ENCODE measurements at regions not wholly inside any gene's neighbourhood (a gene's known extent, or its start where the extent isn't known, plus 50 kb on each side); places are given as distances from the start of the nearest gene placed in this dataset.
"Not testable (repeated sequence)": the region's sequence is repeated elsewhere in the genome, so short reads cannot be mapped to it uniquely, and the experiment has no call there.

DNA sequence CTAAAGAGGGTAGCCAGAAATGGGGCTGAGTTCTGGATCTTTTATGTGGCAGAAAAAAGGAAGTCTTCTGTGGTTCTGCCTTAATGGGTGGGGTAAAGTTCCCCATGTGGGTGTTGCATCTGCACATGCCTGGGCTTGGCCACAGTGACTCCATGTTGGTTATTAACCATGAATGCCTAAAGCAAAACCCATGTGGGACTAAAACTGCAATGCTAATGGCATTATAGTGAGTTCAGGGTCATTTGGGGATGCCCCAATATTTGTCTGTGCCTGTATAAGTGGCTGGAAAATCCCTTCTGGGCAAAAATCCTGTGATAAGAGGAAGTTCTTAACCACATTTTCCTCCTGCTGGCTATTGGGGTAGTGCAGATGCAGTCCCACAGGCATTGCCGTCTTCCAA lies 857.4 kb downstream of the FAT4 start:
- no peak for DNase-seq

DNA sequence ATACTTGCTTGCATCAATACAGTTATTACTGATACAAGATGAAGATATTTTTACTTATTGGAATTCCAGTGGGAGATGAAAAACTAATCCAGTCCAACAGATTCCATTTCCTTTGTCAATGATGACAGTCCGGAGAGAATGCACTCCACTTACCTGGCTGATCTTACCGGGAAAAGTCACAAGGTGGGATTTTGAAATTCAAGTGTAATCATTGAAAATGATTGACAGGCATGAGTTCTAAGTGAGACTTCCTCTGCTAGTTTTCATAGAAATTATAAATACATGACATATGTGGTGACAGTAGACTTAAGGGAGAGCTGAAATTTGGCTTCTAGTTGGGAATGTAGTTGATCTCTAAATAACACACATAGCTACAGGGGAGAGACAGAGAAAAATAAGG lies 859.9 kb downstream of the FAT4 start:
- DNase-seq = no peak

DNA sequence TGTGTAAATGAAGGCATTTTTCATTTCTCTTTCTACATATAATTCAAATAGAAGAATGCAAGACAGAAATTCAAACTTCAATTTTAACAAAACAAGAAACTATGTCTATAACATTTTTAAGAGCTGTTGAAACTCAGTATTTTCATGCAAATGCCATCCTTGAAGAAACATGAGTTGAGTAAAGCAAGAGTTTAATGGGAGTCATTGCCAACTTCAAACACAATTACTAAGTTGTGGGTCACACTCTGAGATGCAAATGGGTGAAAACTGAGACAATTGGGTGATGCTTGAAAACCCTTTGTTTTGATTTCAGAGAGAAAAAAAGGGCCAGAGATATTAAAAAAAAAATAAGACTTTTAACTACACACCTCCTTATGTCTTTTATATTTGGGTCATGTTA lies 865.9 kb downstream of the FAT4 start:
- no peak for DNase-seq

- DNase-seq = no peak
Measured at GRCh38 chr4:126182336-126182735, 867.6 kb downstream of the FAT4 start.

- no peak for DNase-seq
Measured at GRCh38 chr4:126182786-126183185, 868.0 kb downstream of the FAT4 start.

- no peak for DNase-seq
Measured at GRCh38 chr4:126183206-126183605, 868.5 kb downstream of the FAT4 start.

DNA sequence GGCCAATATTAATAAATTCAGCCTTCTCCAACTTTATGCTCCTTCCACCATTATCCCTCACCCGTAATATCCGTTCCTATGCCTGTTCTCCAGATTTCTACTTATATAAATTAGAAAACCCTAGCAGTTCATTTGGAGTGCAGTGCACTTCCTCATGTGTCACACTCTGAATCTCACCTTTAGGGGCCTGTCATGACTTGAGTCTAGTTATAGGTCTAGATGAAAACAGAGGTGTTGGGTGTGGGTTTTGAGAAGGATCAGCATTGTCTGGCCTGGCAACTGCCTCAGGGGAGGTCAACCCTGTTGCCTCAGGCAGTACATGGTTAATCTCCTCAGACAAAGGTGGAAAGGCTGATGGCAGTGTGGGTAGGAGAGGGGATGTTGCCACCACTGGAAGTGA lies 876.8 kb downstream of the FAT4 start:
- DNase-seq = no peak

- DNase-seq = no peak
Measured at GRCh38 chr4:126192506-126192905, 877.8 kb downstream of the FAT4 start.

GRCh38 chr4:126201251-126202138 lies 886.7 kb downstream of the FAT4 start:
- not testable (repeated sequence) for DNase-seq

DNA sequence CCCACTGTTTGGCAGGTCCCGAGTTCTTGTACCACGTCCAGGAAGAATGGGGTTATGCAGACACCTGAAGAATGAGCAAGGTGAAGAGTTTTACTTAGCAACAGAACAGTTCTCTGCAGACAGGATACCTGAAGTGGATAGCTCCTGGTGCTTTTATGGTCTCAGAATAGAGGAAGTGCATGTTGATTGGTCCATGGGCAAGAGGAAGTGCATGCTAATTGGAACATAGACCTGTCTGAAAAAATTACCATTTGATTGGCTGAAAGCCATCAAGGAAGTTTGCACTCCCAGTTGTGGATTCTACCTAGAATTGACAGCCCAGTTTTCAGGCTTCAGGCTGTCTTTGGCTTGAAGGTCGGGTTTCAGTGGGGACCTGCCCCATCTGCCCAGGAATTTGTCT lies 887.5 kb downstream of the FAT4 start:
- DNase-seq = no peak

- DNase-seq = no peak
Measured at GRCh38 chr4:126207910-126208309, 893.2 kb downstream of the FAT4 start.

DNA sequence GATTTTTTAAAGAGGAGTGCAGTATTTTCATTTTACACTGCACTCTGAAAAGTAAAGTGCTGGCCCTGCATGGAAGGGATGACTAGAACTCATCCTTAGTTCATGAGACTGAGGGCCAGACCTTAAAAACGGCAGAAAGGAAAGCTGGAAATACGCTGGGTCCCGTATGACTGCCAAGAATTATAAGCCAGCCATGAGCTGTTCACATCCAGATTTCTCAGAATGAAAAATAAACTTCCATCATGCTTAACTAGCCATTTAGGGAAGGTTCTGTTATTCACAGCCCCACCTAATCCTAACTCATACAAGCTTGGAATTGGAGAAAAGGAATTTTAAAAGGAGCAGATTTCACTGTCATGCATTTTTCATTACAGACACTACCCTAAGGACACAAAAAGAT lies 894.4 kb downstream of the FAT4 start:
- no peak for DNase-seq

- no peak for DNase-seq
Measured at GRCh38 chr4:126213996-126214395, 899.2 kb downstream of the FAT4 start.

DNA sequence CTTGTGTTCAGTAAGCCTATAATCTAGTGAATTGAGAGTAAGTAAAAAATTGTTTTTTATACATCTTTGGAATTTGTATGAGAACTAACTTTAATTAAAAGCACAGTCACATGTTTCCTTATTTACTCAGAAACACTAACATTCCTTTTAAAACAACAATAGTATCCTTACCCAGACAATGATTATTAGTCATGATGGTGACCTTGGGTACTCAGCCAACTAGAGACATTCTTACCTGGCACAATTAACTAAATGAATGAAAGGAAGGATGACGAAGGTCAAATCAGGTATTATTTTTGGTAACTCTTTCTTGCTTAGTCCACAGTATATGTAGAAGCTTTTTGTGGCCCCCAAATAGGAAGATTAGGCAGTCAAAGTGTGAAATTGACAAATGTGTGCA lies 901.0 kb downstream of the FAT4 start:
- DNase-seq = no peak

- DNase-seq = no peak
Measured at GRCh38 chr4:126216611-126217010, 901.9 kb downstream of the FAT4 start.

DNA sequence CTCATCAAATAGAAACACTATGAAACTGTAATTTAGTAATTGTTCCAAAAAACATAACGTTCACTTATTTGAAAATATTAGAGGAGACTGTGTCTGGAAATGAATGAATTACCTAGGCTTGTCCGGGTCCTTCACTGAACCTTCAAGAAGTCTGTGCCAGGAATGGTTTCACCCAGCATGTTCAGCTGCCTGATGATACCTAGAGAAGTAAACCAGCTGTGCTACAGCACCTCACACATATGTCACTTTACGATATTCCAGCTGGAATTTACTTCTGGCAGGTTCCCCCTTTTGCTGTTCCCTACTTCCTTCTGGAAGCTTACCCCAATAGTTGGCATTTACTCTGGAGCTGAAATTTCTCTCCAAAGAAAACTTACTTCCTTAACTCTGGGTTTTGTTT lies 906.5 kb downstream of the FAT4 start:
- DNase-seq = no peak

- no peak for DNase-seq
Measured at GRCh38 chr4:126221717-126222340, 907.1 kb downstream of the FAT4 start.

GRCh38 chr4:126223784-126224407 lies 909.1 kb downstream of the FAT4 start:
- DNase-seq = peak; percentile 28

- no peak for DNase-seq
Measured at GRCh38 chr4:126227428-126227827, 912.7 kb downstream of the FAT4 start.

DNA sequence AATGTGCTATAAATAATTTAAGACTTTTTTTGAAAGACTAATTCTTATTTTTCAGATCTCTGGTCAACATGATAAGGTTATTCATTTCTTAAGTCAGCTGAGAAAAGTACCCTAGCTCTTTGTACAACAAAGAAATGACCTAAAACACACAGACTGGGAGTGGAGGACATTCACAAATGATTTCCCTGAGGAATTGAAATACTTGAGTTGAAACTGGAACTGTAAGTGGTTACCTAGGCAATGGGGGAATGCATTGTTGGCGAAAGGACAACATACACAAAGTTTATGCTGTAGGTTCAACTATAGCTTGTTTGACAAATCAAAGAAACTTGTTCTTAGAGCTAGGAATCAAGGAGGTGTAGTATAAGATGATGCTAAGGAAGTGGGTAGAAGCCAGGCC lies 915.5 kb downstream of the FAT4 start:
- DNase-seq = peak; percentile 7

DNA sequence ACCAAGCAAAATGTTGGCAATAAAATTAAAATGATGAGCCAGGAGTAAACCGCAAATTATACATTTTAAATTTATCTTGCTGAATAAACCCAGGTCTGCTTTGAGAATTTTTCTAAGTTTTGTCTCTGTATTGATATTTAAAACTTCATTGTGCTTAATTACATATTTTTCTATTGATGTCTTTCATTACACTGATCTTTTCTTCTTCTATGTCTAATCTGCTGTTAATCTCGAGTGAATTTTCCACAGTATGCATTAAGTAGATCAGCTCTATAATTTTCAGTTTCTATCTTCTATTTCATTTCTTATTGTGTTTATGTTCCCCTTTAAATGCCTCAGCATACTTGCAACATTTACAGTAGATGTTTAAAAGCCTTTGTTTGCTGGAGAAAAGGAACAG lies 918.7 kb downstream of the FAT4 start:
- no peak for DNase-seq

DNA sequence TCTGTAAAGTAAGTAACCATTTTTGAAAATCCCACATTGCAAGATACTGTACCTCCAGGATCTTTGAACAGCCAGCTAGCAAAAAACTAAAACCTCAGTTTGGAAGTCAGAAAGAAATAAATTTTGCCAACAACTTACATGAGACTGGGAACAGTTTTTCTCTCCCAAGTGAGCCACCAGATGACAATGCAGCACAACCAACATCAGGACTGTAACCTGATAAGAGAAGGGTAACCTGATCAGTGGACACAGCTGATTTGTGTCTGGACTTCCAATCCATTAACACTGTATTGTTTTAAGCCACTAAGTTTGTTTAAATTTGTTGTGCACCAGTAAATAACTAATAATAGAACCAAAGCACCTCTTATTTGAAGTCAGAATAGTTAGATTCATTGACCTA lies 923.3 kb downstream of the FAT4 start:
- no peak for DNase-seq

- no peak for DNase-seq
Measured at GRCh38 chr4:126241634-126242033, 926.9 kb downstream of the FAT4 start.
